D341Med (cell line): ENCODE measurements at regions not wholly inside any gene's neighbourhood (a gene's known extent, or its start where the extent isn't known, plus 50 kb on each side); places are given as distances from the start of the nearest gene placed in this dataset.
"Not testable (repeated sequence)": the region's sequence is repeated elsewhere in the genome, so short reads cannot be mapped to it uniquely, and the experiment has no call there.

ENCODE experiments used
- DNase-seq: peaks from one replicate; pipeline ENCODE4 v3.0.0; 2012; ENCODE audit warnings: low spot score

DNA sequence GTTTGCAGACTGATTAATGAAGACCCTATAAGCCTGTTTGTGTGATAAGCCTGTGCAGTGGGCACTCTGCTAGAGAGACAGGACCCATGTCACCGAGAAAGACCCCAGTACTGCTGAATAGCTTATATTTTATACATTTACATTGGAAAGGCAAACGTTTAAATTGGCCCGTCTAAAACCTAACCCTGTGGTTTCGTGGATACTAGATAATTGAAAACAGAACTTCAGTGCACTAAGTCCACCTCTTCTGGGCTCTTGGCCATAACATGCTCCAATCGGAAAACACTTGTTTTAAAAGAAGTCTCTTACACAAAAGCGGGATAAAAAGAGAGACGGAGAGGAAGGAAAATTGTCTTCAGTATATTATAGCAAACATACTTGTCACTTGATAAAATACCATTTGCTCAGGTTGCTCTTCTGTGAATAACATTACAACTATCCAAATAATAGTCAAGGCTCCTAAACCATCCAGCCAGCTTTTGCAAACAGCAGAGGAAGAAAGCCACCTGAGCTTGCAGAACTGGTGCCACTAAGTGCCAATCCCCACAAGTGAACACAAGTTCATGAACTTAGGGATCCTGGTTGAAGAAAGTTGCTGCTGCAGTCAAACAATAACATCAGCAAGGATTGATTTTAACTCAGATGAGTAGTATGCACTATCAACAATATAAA lies 218.4 kb upstream of the FN1 start:
- no peak for DNase-seq

GRCh38 chr2:215653344-215654030 lies 217.6 kb upstream of the FN1 start:
- no peak for DNase-seq

- no peak for DNase-seq
Measured at GRCh38 chr2:215652388-215652787, 216.5 kb upstream of the FN1 start.

GRCh38 chr2:215651412-215651811 lies 215.5 kb upstream of the FN1 start:
- DNase-seq = no peak

DNA sequence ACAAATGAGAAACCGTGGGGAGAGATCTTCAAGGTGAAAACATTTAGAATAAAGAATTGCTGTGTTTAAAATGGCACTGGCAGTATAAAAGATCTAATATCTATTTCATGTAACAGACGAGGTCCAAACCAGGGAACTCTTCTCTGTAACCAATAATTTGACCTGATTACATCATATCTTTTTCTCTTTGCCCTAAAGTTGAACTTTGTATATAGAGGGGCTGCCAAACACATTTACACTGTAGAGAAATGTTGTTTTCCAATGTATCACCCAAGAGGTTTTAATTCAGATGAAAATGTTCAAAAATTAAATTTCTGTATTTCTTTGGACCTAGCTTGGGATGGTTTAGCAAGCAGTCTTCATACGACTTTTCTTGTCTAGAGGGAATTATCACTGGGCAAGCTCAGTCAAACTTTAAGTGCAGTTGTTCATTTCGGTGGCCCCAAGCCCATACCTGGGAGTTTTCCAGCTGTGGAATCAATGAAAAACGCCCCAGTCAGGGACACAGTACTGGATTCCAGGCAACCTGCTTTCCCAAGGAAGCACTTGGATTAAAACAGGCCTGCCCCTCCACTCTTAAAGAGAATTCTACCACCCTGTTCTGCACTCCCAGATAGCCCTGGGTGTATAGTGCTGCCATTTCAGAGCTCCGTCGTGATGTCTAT lies 208.5 kb upstream of the FN1 start:
- no peak for DNase-seq

- DNase-seq = no peak
Measured at GRCh38 chr2:215638687-215639086, 202.8 kb upstream of the FN1 start.

GRCh38 chr2:215637651-215638050 lies 201.8 kb upstream of the FN1 start:
- no peak for DNase-seq

DNA sequence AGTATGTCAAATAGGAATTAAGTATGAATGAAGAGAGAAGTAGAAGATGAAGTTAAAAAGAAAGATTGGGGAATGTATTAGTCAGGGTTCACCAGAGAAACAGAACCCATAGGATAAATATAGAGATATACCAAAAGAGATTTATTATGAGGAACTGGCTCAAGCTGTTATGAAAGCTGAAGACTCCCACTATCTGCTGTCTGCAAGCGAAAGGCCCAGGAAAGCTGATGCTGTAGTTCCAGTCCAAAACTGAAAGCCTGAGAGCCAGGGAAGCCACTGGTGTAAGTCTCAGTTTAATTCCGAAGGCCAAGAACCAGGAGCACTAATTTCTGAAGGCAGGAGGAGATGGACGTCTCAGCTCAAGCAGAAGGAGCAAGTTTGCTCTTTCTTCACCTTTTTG lies 200.9 kb upstream of the FN1 start:
- DNase-seq = no peak

DNA sequence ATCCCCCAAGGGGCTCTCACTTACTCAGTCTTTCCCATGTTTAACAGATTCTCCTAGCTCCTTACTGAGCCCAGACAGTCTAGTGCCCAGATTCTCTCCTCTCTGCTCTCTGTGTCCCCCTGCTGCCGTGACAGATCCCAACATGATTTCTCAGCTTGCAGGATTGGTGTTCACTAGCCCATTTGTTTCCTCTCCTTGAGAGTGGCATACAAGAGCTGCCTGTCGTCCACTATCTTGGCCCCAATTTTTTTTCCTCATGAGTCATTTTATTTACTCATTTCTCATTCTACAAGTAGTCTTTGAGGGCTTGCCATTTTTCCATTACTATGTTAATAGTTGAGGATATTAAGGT lies 199.9 kb upstream of the FN1 start:
- no peak for DNase-seq

DNA sequence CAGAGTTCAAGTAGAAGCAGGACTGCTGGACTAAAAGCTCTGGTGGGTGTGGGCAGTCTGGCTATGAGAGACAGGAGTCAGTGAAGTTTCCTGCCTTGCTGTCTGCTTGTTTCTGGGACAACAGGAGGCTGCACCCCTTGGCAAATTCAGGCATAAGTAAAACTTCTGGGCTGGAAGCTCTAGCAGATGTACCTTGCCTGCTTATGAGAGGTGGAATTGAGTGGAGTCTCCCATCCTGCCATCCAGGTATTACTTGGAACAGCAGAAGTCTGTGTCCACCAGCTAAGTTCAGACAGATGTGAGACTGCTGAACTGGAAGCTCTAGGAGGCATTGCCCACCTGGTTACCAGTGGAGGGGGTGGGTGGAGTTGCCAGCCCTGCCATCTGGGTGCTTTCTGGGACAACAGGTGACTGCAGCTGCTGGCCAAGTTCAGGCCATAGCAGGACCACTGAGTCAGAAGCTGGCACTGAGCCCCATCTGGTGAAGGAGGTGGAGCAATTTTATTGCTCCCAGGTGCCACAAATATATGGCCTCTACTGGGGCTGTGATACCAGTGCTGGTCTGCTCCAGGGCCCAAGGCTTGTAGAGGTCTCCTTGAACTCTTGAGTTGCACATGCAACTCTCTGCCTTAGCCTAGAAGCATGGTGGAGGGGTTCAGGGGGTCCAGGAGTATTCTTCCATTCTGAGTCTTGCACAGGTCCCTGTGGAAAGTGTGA lies 199.4 kb upstream of the FN1 start:
- DNase-seq = no peak

DNA sequence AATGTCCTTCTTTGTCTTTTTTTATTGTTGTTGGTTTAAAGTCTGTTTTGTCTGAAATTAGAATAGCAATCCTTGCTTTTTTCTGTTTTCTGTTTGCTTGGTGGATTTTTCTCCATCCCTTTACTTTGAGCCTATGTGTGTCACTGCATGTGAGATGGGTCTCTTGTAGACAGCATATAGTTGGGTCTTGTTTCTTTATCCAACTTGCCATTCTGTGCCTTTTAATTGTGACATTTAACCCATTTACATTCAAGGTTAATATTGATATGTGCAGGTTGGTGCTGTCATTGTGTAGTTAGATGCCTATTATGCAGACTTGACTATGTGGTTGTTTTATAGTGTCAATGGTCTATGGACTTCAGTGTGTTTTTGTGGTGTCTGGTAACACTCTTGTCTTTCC lies 197.5 kb upstream of the FN1 start:
- no peak for DNase-seq

GRCh38 chr2:215631696-215632095 lies 195.8 kb upstream of the FN1 start:
- DNase-seq = no peak

GRCh38 chr2:215630796-215631195 lies 194.9 kb upstream of the FN1 start:
- DNase-seq = not testable (repeated sequence)

GRCh38 chr2:215627771-215628170 lies 191.9 kb upstream of the FN1 start:
- no peak for DNase-seq

DNA sequence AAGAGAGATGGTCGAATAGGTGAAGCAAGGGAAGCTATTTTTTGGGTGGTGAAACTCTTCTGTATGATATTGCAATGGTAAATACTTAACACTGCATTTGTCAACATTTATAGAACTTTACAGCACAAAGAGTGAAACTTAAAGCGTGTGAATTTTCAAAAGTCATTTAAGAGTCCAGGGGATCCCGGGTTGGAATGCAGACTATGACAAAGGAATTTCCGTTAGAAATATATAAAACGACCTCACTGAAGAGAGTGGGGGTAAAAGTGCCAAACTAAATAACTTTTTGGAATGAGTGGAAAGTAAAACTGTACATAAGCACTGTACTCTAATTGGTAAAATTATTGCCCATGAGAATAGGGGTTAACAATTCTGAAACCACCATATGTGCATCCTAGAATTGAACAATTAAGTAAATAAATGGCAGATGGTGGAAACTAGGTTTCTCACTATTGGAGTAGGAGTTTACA lies 191.0 kb upstream of the FN1 start:
- no peak for DNase-seq

DNA sequence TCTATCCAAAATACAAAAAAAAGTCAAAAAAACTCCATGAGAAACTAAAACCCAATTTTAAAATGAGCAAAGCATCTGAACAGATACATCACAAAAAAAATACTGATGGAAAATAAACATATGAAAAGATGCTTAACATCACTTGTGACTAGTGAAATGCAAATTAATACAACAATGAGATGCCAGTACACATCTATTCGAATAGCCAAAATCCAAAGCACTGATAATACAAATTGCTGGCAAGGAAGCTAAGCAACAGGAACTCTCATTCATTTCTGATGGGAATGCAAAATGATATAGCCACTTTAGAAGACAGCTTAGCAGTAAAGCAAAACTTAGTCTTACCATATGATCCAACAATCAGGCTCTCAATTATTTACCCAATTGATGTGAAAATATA lies 190.2 kb upstream of the FN1 start:
- DNase-seq = no peak

GRCh38 chr2:215625207-215625606 lies 189.3 kb upstream of the FN1 start:
- no peak for DNase-seq

GRCh38 chr2:215624423-215624829 lies 188.6 kb upstream of the FN1 start:
- no peak for DNase-seq

GRCh38 chr2:215622837-215623236 lies 187.0 kb upstream of the FN1 start:
- no peak for DNase-seq

DNA sequence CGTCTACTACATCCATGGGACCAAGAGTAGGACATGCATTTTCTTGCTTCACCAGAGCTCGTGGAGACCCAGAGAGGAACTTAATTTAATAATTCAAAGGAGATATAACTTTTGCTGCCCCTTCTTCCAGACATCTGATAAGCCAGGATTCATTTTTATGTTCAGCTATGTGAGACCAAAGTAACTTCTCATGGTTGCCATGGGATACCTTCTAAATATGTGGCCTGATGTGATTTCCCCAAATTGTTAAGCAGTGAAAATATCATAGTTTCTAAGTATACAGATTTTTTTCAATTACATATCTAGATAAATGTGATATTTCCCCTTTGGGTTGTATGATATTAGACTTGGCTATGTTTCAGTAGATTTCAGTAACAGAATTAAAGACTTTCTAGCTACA lies 185.5 kb upstream of the FN1 start:
- DNase-seq = no peak

GRCh38 chr2:215620528-215620927 lies 184.7 kb upstream of the FN1 start:
- DNase-seq = no peak

- DNase-seq = no peak
Measured at GRCh38 chr2:215619989-215620388, 184.1 kb upstream of the FN1 start.
